CD4-positive, alpha-beta T cell treated with Interleukin-17A for 4 hours (primary cell): ENCODE measurements at regions not wholly inside any gene's neighbourhood (a gene's known extent, or its start where the extent isn't known, plus 50 kb on each side); places are given as distances from the start of the nearest gene placed in this dataset.

Source experiments
- DNase-seq: peaks from one replicate; pipeline ENCODE4 v3.0.0-alpha.2; 2020; ENCODE audit warnings: mixed read lengths

DNA sequence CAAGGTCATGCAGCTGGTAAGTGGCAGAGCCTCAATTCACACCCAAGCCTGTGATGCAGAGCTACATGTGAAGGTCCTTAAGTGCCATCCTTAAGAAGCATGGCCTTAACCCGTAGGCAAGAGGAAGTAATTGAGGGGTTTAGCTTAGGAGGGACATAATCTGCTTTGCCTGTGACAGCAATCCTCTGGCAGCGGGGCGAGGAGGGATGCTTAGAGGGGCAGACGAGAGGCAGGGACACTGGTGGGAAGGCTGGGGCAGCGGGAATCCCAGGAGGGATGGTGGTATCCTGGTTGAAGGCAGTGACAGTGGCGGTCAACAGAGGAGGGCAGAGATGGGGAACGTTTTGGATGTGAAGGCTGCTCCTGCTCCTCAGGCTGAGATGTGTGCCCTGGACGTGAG lies 88.1 kb downstream of the EFNB1 start:
- DNase-seq = no peak

- DNase-seq = no peak
Observed at GRCh38 chrX:68915778-68916177, 87.0 kb downstream of the EFNB1 start.

DNA sequence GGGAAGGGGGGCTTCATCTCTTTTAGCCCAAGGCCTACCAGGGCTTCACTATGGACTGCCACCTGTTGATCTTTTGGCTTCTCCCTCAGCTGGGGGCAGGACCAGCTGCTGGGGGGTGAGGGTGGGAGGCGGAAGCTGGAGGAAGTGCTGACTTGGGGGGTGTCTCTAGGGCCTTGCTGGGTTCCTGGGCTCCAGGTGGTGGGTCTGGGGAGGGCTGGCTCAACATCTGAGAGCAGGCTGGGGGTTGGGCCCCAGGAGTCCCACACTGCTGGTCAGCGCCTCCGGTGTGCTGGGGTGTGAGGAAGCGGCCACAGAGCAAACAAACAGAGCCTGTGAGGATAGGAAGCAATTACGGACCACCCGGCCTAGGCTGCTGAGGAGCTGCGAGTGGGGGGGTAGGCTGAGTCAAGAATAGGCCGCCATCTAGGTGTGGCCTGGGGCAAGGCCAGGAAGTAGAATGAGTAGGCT lies 85.7 kb downstream of the EFNB1 start:
- no peak for DNase-seq

GRCh38 chrX:68913249-68913547 lies 84.4 kb downstream of the EFNB1 start:
- no peak for DNase-seq

- DNase-seq = no peak
Observed at GRCh38 chrX:68912113-68912512, 83.3 kb downstream of the EFNB1 start.

DNA sequence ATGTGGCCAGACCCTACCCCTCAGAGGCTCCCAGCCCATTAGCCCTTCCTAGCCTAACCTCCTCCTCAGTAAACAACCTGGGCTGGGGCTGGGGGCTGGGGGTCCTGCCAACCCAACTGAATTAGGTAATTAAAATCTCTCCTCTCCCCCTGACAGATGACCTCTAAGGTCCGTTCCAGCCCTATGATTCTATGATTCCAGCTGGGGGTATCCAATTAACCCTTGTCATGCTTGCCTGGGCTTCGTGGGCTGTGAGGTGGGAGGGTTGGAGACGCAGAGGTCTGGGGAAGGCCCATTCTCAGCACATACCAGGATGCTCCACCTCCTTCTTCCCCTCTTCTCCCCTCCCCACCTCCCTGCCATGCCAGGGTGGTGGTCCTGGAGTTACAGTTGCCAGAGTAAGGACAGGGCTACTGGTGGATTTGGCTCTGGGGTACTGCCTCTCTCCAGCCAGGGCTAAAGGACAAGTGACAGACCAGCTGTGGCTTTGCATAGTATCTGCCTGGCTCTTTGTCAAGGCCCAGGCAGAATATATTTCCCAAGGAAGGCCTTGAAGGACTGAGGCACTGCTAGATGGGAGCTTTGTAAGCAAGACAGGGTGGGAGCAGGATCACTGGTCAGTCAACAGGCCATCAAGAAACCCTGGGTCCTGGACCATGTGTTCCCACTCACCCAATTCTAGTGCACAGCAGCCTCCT lies 82.1 kb downstream of the EFNB1 start:
- no peak for DNase-seq

GRCh38 chrX:68909945-68910344 lies 81.1 kb downstream of the EFNB1 start:
- no peak for DNase-seq

- DNase-seq = no peak
Observed at GRCh38 chrX:68908071-68908470, 79.2 kb downstream of the EFNB1 start.

GRCh38 chrX:68902706-68903504 lies 74.1 kb downstream of the EFNB1 start:
- no peak for DNase-seq

GRCh38 chrX:68901519-68901918 lies 72.7 kb downstream of the EFNB1 start:
- no peak for DNase-seq

DNA sequence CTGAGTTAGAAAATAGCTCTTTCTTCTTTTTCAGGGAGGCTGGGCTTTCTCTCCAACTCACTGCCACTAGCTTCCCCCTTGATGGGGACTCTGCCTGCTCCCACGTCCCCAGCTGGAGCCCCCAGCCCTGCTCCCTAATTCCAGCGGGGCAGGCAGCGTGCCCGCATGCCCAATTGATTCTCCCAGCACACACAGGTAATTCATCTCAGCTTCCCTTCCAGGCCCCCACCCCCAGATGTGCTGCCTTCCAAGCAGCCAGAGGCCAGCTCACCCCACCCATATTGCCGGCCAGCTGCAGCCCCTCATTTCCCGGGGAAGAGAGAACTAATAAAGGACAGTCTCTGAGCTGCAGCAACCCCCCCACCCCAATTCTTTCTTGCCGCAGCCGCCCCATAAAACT lies 69.8 kb downstream of the EFNB1 start:
- no peak for DNase-seq

GRCh38 chrX:68897118-68897945 lies 68.5 kb downstream of the EFNB1 start:
- DNase-seq = no peak

DNA sequence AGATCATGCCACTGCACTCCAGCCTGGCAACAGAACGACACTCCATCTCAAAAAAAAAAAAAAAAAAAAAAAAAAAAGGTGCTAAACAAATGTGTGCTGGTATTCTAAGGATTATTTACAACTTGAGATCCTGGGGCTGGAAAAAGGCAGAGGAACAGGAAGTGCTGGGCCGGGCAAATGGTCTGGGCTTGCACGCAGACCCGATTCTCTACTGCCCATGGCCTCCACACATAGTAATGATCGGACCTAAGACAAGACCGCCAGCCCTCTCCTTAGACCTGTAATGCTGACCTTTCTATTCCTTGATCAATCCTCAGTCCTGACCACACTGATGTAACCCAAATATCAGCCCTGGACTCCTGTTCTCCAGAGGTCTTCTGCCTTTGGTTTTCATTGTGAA lies 67.8 kb downstream of the EFNB1 start:
- no peak for DNase-seq

DNA sequence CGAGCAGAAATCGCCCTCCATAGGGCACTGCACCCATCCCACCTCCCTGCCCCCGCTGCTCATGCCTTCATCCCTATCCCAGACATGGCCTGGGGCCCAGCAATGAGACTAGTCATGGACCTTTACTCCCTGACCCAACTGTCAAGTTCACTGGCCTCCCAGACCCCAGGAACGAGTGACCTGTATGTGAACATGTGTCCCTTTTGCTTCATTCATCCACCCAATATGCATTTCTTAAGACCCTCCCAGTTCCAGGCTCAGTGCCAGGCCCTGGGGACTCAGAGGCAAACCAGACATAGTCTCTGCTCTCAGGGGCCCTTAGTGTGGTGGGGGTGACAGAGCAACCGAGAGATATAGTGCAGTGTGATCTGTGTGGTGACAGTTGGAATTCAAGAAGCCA lies 67.0 kb downstream of the EFNB1 start:
- no peak for DNase-seq

DNA sequence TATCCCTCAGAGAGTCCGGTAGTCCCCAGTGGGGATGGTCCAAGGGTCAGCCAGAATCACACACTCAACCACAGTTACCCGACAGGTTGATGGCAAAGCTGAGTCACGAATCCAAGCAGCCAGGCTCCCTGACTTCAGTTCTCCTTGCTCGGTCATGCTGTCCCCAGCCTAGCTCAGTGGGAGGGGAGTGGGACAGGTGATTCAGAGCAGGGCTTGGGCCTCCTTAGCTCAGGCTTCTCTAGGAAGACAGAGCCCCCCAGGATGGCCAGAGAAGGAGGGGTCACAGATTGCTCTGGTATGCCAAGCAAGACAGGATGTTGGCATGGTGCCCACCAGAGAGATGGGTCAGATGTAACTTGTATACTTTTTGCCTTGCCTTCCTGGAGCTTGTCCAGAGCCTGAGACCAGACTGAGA lies 66.5 kb downstream of the EFNB1 start:
- DNase-seq = no peak

GRCh38 chrX:68894513-68895340 lies 65.9 kb downstream of the EFNB1 start:
- peak; percentile 42 for DNase-seq

GRCh38 chrX:68894142-68894512 lies 65.3 kb downstream of the EFNB1 start:
- DNase-seq = no peak

- DNase-seq = no peak
Observed at GRCh38 chrX:68892651-68893050, 63.8 kb downstream of the EFNB1 start.

GRCh38 chrX:68892134-68892533 lies 63.3 kb downstream of the EFNB1 start:
- DNase-seq = no peak
